ENCODE measurements at regions not wholly inside any gene's neighbourhood (a gene's known extent, or its start where the extent isn't known, plus 50 kb on each side); places are given as distances from the start of the nearest gene placed in this dataset.

DNA sequence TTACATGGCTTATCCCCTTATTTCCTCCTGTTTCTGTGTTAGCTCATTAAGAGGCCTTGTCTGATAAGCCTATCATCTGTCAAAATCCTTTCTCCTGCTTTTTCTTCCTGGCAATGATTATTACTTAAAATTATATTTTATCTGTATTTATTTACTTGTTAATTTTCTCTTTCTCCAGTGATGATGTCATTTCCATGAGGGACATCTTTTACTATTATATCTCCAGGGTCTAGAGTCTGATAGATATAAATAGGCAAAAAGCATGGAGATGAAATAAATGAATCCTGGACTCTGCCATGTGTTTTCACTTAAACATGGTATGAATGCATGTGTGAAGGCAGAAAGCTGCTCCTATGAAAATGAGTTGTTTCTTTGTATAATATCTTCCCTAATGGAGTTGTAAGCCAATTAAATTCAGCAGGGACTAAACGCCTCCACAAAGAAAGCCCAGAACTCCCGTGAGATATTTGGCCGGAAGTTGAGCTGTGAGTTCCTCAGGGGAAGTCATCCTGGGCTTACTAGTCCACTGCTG lies 375.2 kb downstream of the TUSC7 start:
- no peaks in the 10 kb centered on the region for H3K36me3 ChIP-seq (ENCODE audit: control insufficient read depth, insufficient read depth, low read length)
- no peaks in the 10 kb centered on the region for H3K9me3 ChIP-seq (ENCODE audit: control insufficient read depth, low read length)
- H3K79me2 ChIP-seq, result no peaks in the 10 kb centered on the region
- H3K4me3 ChIP-seq (ENCODE audit: low read depth, low read length), result no peak overlapping the region
- TF ChIP-seq, protein P1, sequence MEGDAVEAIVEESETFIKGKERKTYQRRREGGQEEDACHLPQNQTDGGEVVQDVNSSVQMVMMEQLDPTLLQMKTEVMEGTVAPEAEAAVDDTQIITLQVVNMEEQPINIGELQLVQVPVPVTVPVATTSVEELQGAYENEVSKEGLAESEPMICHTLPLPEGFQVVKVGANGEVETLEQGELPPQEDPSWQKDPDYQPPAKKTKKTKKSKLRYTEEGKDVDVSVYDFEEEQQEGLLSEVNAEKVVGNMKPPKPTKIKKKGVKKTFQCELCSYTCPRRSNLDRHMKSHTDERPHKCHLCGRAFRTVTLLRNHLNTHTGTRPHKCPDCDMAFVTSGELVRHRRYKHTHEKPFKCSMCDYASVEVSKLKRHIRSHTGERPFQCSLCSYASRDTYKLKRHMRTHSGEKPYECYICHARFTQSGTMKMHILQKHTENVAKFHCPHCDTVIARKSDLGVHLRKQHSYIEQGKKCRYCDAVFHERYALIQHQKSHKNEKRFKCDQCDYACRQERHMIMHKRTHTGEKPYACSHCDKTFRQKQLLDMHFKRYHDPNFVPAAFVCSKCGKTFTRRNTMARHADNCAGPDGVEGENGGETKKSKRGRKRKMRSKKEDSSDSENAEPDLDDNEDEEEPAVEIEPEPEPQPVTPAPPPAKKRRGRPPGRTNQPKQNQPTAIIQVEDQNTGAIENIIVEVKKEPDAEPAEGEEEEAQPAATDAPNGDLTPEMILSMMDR (IDR thresholded peaks at IDR 0.05), result no peak
- H3K27ac ChIP-seq, result no peak overlapping the region
- no peak overlapping the region for H3K9ac ChIP-seq
- no peaks in the 10 kb centered on the region for H3K27me3 ChIP-seq (ENCODE audit: control insufficient read depth, insufficient read depth, low read length)
- H3K4me1 ChIP-seq, result no peaks in the 10 kb centered on the region
- no peak overlapping the region for H2AFZ ChIP-seq
- H3K4me2 ChIP-seq (ENCODE audit: low read length), result no peak overlapping the region

DNA sequence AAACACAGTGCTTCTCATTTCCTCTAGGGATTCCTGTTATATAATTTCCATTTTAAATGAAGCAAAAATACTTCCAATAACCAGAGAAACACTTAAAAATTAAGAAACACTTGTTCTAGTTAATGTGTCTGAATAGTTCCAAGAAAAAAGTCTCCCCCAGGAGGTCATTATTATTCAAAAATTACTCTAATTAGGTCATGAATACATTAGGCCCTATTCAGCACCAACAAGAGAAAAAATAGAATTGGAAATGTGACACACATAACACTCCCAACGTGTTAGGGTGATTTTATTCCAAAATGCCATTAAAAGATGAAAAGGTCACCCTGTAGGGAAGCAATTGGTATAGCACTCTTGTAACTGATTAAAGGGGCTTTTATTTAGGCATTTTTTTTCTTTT lies 382.1 kb downstream of the TUSC7 start:
- Histone ChIP-seq H3K4me1 (no peaks in the 10 kb centered on the region), H3K9ac (no peak overlapping the region), H3K36me3 (ENCODE audit: control insufficient read depth, insufficient read depth, low read length) (no peaks in the 10 kb centered on the region), H3K9me3 (ENCODE audit: control insufficient read depth, low read length) (no peaks in the 10 kb centered on the region), H3K27me3 (ENCODE audit: control insufficient read depth, insufficient read depth, low read length) (no peaks in the 10 kb centered on the region), H2AFZ (no peak overlapping the region), H3K4me2 (ENCODE audit: low read length) (no peak overlapping the region), H3K79me2 (no peaks in the 10 kb centered on the region), H3K4me3 (ENCODE audit: low read depth, low read length) (no peak overlapping the region), H3K27ac (no peak overlapping the region)
- TF ChIP-seq, protein P1 (IDR thresholded peaks at IDR 0.05), result no peak

DNA sequence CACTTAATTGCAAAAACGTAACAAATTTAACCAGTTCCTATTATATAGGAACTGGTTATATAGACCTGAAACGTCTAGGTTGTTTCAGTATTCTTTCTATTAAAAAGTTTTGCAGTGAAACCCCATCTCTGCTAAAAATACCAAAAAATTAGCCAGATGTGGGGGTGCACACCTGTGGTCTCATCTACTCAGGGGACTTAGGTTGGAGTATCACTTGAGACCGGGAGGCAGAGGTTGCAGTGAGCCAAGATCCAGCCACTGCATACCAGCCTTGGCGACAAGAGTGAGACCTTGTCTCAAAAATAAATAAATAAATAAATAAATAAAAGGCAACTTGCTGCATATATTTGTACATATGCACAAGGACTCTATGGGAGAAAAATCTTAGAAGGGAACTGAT lies 387.0 kb downstream of the TUSC7 start:
- H2AFZ ChIP-seq, result no peak overlapping the region
- no peaks in the 10 kb centered on the region for H3K79me2 ChIP-seq
- H3K9me3 ChIP-seq (ENCODE audit: control insufficient read depth, low read length), result no peaks in the 10 kb centered on the region
- no peak overlapping the region for H3K4me3 ChIP-seq (ENCODE audit: low read depth, low read length)
- no peak overlapping the region for H3K4me2 ChIP-seq (ENCODE audit: low read length)
- H3K27ac ChIP-seq, result no peak overlapping the region
- TF ChIP-seq, protein P1 (IDR thresholded peaks at IDR 0.05), result no peak
- H3K4me1 ChIP-seq, result no peaks in the 10 kb centered on the region
- no peaks in the 10 kb centered on the region for H3K36me3 ChIP-seq (ENCODE audit: control insufficient read depth, insufficient read depth, low read length)
- no peak overlapping the region for H3K9ac ChIP-seq
- no peaks in the 10 kb centered on the region for H3K27me3 ChIP-seq (ENCODE audit: control insufficient read depth, insufficient read depth, low read length)

DNA sequence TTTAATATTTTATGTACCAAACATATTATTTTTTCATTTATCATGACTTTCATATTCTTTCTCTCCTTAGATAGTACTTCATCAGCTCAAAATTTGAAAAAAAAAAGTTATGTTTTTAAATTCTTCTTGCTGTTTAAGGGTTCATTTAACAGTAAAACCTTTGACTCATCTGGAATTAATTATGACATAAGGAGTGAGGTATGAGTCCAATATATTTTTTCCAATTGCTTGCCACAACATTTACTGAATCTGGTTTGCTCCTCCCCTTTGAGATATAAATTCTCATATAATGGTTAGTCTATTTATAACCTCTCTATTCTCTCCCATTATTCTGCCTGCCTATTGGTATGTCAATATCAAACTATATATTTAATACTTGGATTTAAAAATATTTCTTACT lies 387.8 kb downstream of the TUSC7 start:
- TF ChIP-seq, protein P1 (IDR thresholded peaks at IDR 0.05), result no peak
- H3K4me3 ChIP-seq (ENCODE audit: low read depth, low read length), result no peak overlapping the region

DNA sequence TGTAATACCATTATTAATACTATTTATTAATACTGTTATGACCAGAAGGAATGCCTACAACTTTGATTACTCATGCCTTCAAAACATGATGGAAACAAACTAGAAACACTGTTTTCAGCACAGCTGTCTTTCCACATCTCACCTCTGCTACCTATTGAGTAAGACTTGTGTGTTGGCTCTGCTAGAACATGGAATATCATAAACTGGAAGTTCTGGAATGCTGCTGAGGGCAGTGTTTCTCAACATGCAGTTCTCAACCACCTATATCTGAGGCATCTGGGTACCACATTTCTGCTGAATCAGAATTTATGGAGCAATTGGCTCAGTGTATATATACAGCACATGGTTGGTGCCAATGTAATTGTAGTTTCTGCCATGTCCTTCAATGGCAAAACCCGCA lies 392.1 kb downstream of the TUSC7 start:
- Histone ChIP-seq H3K9ac (no peak overlapping the region), H3K4me3 (ENCODE audit: low read depth, low read length) (no peak overlapping the region), H3K36me3 (ENCODE audit: control insufficient read depth, insufficient read depth, low read length) (no peaks in the 10 kb centered on the region), H3K79me2 (no peaks in the 10 kb centered on the region), H3K27me3 (ENCODE audit: control insufficient read depth, insufficient read depth, low read length) (no peaks in the 10 kb centered on the region), H3K4me2 (ENCODE audit: low read length) (no peak overlapping the region), H2AFZ (no peak overlapping the region), H3K4me1 (no peaks in the 10 kb centered on the region), H3K27ac (no peak overlapping the region), H3K9me3 (ENCODE audit: control insufficient read depth, low read length) (no peaks in the 10 kb centered on the region)
- TF ChIP-seq, protein P1 (IDR thresholded peaks at IDR 0.05), result no peak

More for the DNA sequence above, 387.8 kb downstream of the TUSC7 start:
- no peaks in the 10 kb centered on the region for H3K27me3 ChIP-seq (ENCODE audit: control insufficient read depth, insufficient read depth, low read length)
- H3K4me2 ChIP-seq (ENCODE audit: low read length), result no peak overlapping the region
- H3K27ac ChIP-seq, result no peak overlapping the region
- no peaks in the 10 kb centered on the region for H3K79me2 ChIP-seq
- H2AFZ ChIP-seq, result no peak overlapping the region
- H3K4me1 ChIP-seq, result no peaks in the 10 kb centered on the region
- H3K36me3 ChIP-seq (ENCODE audit: control insufficient read depth, insufficient read depth, low read length), result no peaks in the 10 kb centered on the region
- H3K9ac ChIP-seq, result no peak overlapping the region
- no peaks in the 10 kb centered on the region for H3K9me3 ChIP-seq (ENCODE audit: control insufficient read depth, low read length)

All from parathyroid adenoma (tissue), 2 donors.